HCT116 (cell line): ENCODE measurements at regions not wholly inside any gene's neighbourhood (a gene's known extent, or its start where the extent isn't known, plus 50 kb on each side); places are given as distances from the start of the nearest gene placed in this dataset.

Experiments
- ATAC-seq: fragments of 200-7000 bp; cut with Tn5 transposase; 2 replicates; pipeline ENCODE4 v1.9.1; 2020; ENCODE audit warnings: mild to moderate bottlenecking, moderate library complexity
- BruUV-seq: library from RNA; stranded (reverse); fragments of 400-500 nt; replicated peaks from 2 replicates; lab custom pipeline; 2021; lab: Mats Ljungman, UMichigan
- CTCF ChIA-PET: fragments of 300-600 bp; sonication (Branson Sonifier 250); formaldehyde crosslinking; loops from one replicate; lab custom pipeline; 2021; ENCODE audit warnings: antibody characterized with exemption; lab: Charles Lee
- POLR2A ChIA-PET: fragments of 300-600, 350-600 bp; sonication (Branson Sonifier 250); formaldehyde crosslinking; loops from one replicate; lab custom pipeline; 2021; ENCODE audit warnings: antibody characterized with exemption; lab: Charles Lee
- RAD21 ChIA-PET, 2 experiments: fragments of 300-600 bp; sonication (Branson Sonifier 250); formaldehyde crosslinking; loops; one replicate each; lab custom pipeline; 2023; ENCODE audit warnings: low total read pairs in 2 of 2; ENCODE audit not compliant: uncharacterized antibody in 2 of 2, unreplicated experiment in 2 of 2, low non-redundant PET in 1 of 2; lab: Charles Lee
- DNase-seq: peaks from one replicate; pipeline ENCODE4 v3.0.0-alpha.2; 2010; ENCODE audit warnings: low read depth, low spot score
- H2AFZ ChIP-seq: fragments of 200-600 bp; shearing (Covaris generic), sonication (generic); 2 replicates; pipeline ENCODE4 v1.6.1; 2017; ENCODE audit warnings: low read depth, mixed run types, mixed read lengths, antibody characterized with exemption, low read length; ENCODE audit not compliant: poor library complexity, severe bottlenecking
- H3K27ac ChIP-seq: 2 replicates; pipeline ENCODE4 v1.5.1; 2012; ENCODE audit warnings: low read depth, low read length
- H3K27me3 ChIP-seq: fragments of 200-600 bp; sonication (generic); 2 replicates; pipeline ENCODE4 v1.6.1; 2016; ENCODE audit warnings: mixed run types, low read length, mixed read lengths; ENCODE audit not compliant: insufficient read depth
- H3K36me3 ChIP-seq, 2 experiments: fragments of 200-500 bp in 1 of 2; fragments of 200-600 bp in 1 of 2; sonication (Bioruptor generic) in 1 of 2; sonication (generic) in 1 of 2; 2 replicates each; pipeline versions ENCODE4 v1.5.1 to v1.6.1; 2014 to 2016; ENCODE audit warnings: low read length in 2 of 2, inconsistent platforms in 1 of 2, mixed read lengths in 1 of 2, mixed run types in 1 of 2; ENCODE audit not compliant: insufficient read depth in 2 of 2, control insufficient read depth in 1 of 2
- H3K4me1 ChIP-seq, 2 experiments: fragments of 200-600 bp in 1 of 2; sonication (generic) in 1 of 2; 2 replicates each; pipeline versions ENCODE4 v1.5.1 to v1.6.1; 2012 to 2017; ENCODE audit warnings: low read length in 2 of 2, inconsistent platforms in 1 of 2, mild to moderate bottlenecking in 1 of 2, mixed read lengths in 1 of 2, mixed run types in 1 of 2, moderate library complexity in 1 of 2; ENCODE audit not compliant: insufficient read depth in 2 of 2, control insufficient read depth in 1 of 2
- H3K4me2 ChIP-seq: fragments of 200-600 bp; sonication (generic); 2 replicates; pipeline ENCODE4 v1.6.1; 2017; ENCODE audit warnings: mixed run types, low read length, mixed read lengths
- H3K4me3 ChIP-seq, 2 experiments: fragments of 200-600 bp in 1 of 2; sonication (generic) in 1 of 2; replicated peaks in 1 of 2; 2 replicates each; pipeline ENCODE4 v1.5.1; 2011 to 2016; ENCODE audit warnings: low read length in 2 of 2, control low read depth in 1 of 2, low read depth in 1 of 2, mild to moderate bottlenecking in 1 of 2, mixed read lengths in 1 of 2, mixed run types in 1 of 2
- H3K79me2 ChIP-seq: fragments of 200-600 bp; sonication (generic); 2 replicates; pipeline ENCODE4 v1.6.1; 2017; ENCODE audit warnings: mild to moderate bottlenecking, mixed run types, low read length, moderate library complexity, mixed read lengths; ENCODE audit not compliant: insufficient read depth
- H3K9ac ChIP-seq: fragments of 200-600 bp; sonication (generic); 2 replicates; pipeline ENCODE4 v1.6.1; 2016; ENCODE audit warnings: low read length, mixed read lengths
- H3K9me2 ChIP-seq: fragments of 200-600 bp; sonication (generic), shearing (Covaris generic); 2 replicates; pipeline ENCODE4 v1.6.1; 2017; ENCODE audit warnings: mixed run types, mild to moderate bottlenecking, moderate library complexity; ENCODE audit not compliant: insufficient read depth
- H3K9me3 ChIP-seq, 2 experiments: fragments of 200-500 bp in 1 of 2; fragments of 200-600 bp in 1 of 2; sonication (Bioruptor generic) in 1 of 2; sonication (generic) in 1 of 2; 2 replicates each; pipeline ENCODE4 v1.6.1; 2014 to 2017; ENCODE audit warnings: low read length in 2 of 2, mixed read lengths in 2 of 2, inconsistent platforms in 1 of 2, low read depth in 1 of 2, mild to moderate bottlenecking in 1 of 2, mixed run types in 1 of 2, moderate library complexity in 1 of 2; ENCODE audit not compliant: control insufficient read depth in 1 of 2, insufficient read depth in 1 of 2
- H4K20me1 ChIP-seq: fragments of 200-600 bp; sonication (generic), shearing (Covaris generic); 2 replicates; pipeline ENCODE4 v1.6.1; 2017; ENCODE audit warnings: mixed run types, mild to moderate bottlenecking, moderate library complexity; ENCODE audit not compliant: insufficient read depth
- CEBPB ChIP-seq: IDR thresholded peaks from 2 replicates; pipeline ENCODE4 v1.6.1; 2012; ENCODE audit warnings: low read depth
- ELF1 ChIP-seq: IDR thresholded peaks from 2 replicates; pipeline ENCODE4 v1.6.1; 2012; ENCODE audit warnings: low read depth, borderline replicate concordance
- EZH2 ChIP-seq: fragments of 200-600 bp; sonication (generic); IDR thresholded peaks from 2 replicates; pipeline ENCODE4 v1.6.1; 2017; ENCODE audit warnings: antibody characterized with exemption, mixed run types
- EZH2phosphoT487 ChIP-seq: fragments of 200-600 bp; IDR thresholded peaks from 2 replicates; pipeline ENCODE4 v1.6.1; 2018; ENCODE audit warnings: antibody characterized with exemption, borderline replicate concordance
- FOSL1 ChIP-seq: IDR thresholded peaks from 2 replicates; pipeline ENCODE4 v1.6.1; 2012; ENCODE audit warnings: low read depth
- JUND ChIP-seq: IDR thresholded peaks from 2 replicates; pipeline ENCODE4 v1.6.1; 2012
- POLR2A ChIP-seq: IDR thresholded peaks from 2 replicates; pipeline ENCODE4 v1.7.0; 2011; ENCODE audit warnings: borderline replicate concordance; ENCODE audit not compliant: insufficient read depth, insufficient read length; ENCODE audit errors: extremely low read depth
- POLR2AphosphoS5 ChIP-seq: IDR thresholded peaks from 2 replicates; pipeline ENCODE4 v1.6.1; 2011; ENCODE audit warnings: mild to moderate bottlenecking, low read depth, low read length, moderate library complexity
- SP1 ChIP-seq: IDR thresholded peaks from 2 replicates; pipeline ENCODE4 v1.6.1; 2012; ENCODE audit warnings: low read depth
- TCF7L2 ChIP-seq: IDR thresholded peaks from 2 replicates; pipeline ENCODE4 v1.7.0; 2011; ENCODE audit warnings: borderline replicate concordance, inconsistent platforms; ENCODE audit not compliant: insufficient read depth, insufficient read length; ENCODE audit errors: extremely low read depth
- YY1 ChIP-seq: IDR thresholded peaks from 2 replicates; pipeline ENCODE4 v1.6.1; 2011; ENCODE audit warnings: low read length, low read depth, moderate library complexity, mild to moderate bottlenecking; ENCODE audit not compliant: insufficient replicate concordance; ENCODE audit errors: extremely low read depth
- ZFX ChIP-seq: fragments of 450-650 bp; IDR thresholded peaks from 2 replicates; pipeline ENCODE4 v1.6.1; 2017
- intact Hi-C: fragments of 100-400 bp; cut with micrococcal nuclease; formaldehyde crosslinking; loops from 2 replicates; pipeline ENCODE4 v1.10.0; 2022
- TF ChIP-seq, protein P1 (sequence below): IDR thresholded peaks from 2 replicates; pipeline ENCODE4 v1.6.1; 2011; ENCODE audit warnings: mild to moderate bottlenecking, low read length, moderate library complexity; ENCODE audit not compliant: insufficient replicate concordance; ENCODE audit errors: extremely low read depth
- TF ChIP-seq, protein P2 (sequence below): IDR thresholded peaks from 2 replicates; pipeline ENCODE4 v1.6.1; 2012

DNA sequence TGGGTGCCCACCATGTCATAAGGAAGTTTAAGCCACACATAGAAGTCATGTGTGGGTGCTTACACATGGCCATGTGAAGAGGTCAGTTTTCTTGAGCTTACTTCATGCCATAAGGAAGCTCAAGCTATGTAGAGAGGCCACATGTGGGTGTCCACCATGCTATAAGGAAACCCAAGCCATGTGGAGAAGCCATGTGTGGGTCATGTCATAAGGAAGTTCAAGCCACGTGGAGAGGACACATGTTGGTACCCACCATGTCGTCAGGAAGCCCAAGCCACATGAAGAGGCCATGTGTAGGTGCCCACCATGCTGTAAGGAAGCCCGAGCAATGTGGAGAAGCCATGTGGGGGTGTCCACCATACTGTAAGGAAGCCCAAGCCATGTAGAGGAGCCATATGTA is 1089.2 kb upstream of the AUTS2 start:
- ChIA-PET CTCF (no interaction called here), RAD21 (no interaction called here), POLR2A (no interaction called here)
- BruUV-seq: no TSS peak
- DNase-seq (no peak), ATAC-seq (no peak)
- no peak for TF ChIP-seq TCF7L2
- TF ChIP-seq EZH2: no peak
- TF ChIP-seq POLR2AphosphoS5: no peak
- no peak for TF ChIP-seq EZH2phosphoT487
- TF ChIP-seq SP1: no peak
- TF ChIP-seq, protein P1, sequence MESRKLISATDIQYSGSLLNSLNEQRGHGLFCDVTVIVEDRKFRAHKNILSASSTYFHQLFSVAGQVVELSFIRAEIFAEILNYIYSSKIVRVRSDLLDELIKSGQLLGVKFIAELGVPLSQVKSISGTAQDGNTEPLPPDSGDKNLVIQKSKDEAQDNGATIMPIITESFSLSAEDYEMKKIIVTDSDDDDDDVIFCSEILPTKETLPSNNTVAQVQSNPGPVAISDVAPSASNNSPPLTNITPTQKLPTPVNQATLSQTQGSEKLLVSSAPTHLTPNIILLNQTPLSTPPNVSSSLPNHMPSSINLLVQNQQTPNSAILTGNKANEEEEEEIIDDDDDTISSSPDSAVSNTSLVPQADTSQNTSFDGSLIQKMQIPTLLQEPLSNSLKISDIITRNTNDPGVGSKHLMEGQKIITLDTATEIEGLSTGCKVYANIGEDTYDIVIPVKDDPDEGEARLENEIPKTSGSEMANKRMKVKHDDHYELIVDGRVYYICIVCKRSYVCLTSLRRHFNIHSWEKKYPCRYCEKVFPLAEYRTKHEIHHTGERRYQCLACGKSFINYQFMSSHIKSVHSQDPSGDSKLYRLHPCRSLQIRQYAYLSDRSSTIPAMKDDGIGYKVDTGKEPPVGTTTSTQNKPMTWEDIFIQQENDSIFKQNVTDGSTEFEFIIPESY: no peak
- no peak for TF ChIP-seq POLR2A
- TF ChIP-seq, protein P2, sequence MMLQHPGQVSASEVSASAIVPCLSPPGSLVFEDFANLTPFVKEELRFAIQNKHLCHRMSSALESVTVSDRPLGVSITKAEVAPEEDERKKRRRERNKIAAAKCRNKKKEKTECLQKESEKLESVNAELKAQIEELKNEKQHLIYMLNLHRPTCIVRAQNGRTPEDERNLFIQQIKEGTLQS: no peak
- TF ChIP-seq CEBPB: no peak
- TF ChIP-seq ELF1: no peak
- TF ChIP-seq YY1: no peak
- no peak for TF ChIP-seq ZFX
- no peak for TF ChIP-seq FOSL1
- no peak for TF ChIP-seq JUND
- H3K9me3 ChIP-seq: peaks cover 3 to 27% of the 10 kb centered on the region in 2 experiments; a peak in 2 of 4 replicates
- H3K4me3 ChIP-seq: no peak overlapping the region
- no peak overlapping the region for H3K4me2 ChIP-seq
- no peaks in the 10 kb centered on the region for H3K27me3 ChIP-seq
- H3K27ac ChIP-seq: no peak overlapping the region
- H4K20me1 ChIP-seq: no peaks in the 10 kb centered on the region
- H3K4me1 ChIP-seq: no peaks in the 10 kb centered on the region
- intact Hi-C loops: no loop called here
- no peaks in the 10 kb centered on the region for H3K36me3 ChIP-seq
- H3K9me2 ChIP-seq: no peaks in the 10 kb centered on the region
- no peak overlapping the region for H3K9ac ChIP-seq
- no peak overlapping the region for H2AFZ ChIP-seq
- no peaks in the 10 kb centered on the region for H3K79me2 ChIP-seq
